ENCODE measurements at regions not wholly inside any gene's neighbourhood (a gene's known extent, or its start where the extent isn't known, plus 50 kb on each side); places are given as distances from the start of the nearest gene placed in this dataset.

GRCh38 chr14:65208548-65208947 lies 106.2 kb upstream of the MAX start:
- TF ChIP-seq CTCF (IDR thresholded peaks at IDR 0.05) = no peak
- no peak for TF ChIP-seq POLR2A (IDR thresholded peaks at IDR 0.05)
